ENCODE measurements at regions not wholly inside any gene's neighbourhood (a gene's known extent, or its start where the extent isn't known, plus 50 kb on each side); places are given as distances from the start of the nearest gene placed in this dataset.
A peak's percentile ranks its signal among the peaks of the same experiment; 100 is the strongest.

GRCh38 chr9:118163751-118164150 is 459.5 kb downstream of the TLR4 start:
- no peak overlapping the region for H3K4me2 ChIP-seq (ENCODE audit: low read length)
- no peaks in the 10 kb centered on the region for H3K36me3 ChIP-seq (ENCODE audit: insufficient read depth, low read length)
- no peak overlapping the region for H3K9ac ChIP-seq (ENCODE audit: low read length)
- no peaks in the 10 kb centered on the region for H3F3A ChIP-seq (ENCODE audit: insufficient read depth, low read length, poor library complexity, severe bottlenecking)
- no peak overlapping the region for H3K27ac ChIP-seq (ENCODE audit: low read length)
- no peaks in the 10 kb centered on the region for H4K20me1 ChIP-seq (ENCODE audit: insufficient read depth)
- H3K79me2 ChIP-seq (replicated peaks; ENCODE audit: insufficient read depth, low read length) = no peaks in the 10 kb centered on the region
- H3K9me2 ChIP-seq (ENCODE audit: insufficient read depth, low read length) = no peaks in the 10 kb centered on the region
- no peak overlapping the region for H2AFZ ChIP-seq (ENCODE audit: low read depth, low read length)
- H3K4me3 ChIP-seq (ENCODE audit: low read length) = no peak overlapping the region
- H3K27me3 ChIP-seq (ENCODE audit: insufficient read depth, low read depth, low read length) = no peaks in the 10 kb centered on the region
- TF ChIP-seq TAF1 (IDR thresholded peaks at IDR 0.05; ENCODE audit: low read depth) = no peak
- no peak for TF ChIP-seq POLR2AphosphoS5 (IDR thresholded peaks at IDR 0.05)
- TF ChIP-seq EP300 (conservative IDR thresholded peaks at IDR 0.05; ENCODE audit: poor library complexity, severe bottlenecking) = no peak
- TF ChIP-seq, protein P1, sequence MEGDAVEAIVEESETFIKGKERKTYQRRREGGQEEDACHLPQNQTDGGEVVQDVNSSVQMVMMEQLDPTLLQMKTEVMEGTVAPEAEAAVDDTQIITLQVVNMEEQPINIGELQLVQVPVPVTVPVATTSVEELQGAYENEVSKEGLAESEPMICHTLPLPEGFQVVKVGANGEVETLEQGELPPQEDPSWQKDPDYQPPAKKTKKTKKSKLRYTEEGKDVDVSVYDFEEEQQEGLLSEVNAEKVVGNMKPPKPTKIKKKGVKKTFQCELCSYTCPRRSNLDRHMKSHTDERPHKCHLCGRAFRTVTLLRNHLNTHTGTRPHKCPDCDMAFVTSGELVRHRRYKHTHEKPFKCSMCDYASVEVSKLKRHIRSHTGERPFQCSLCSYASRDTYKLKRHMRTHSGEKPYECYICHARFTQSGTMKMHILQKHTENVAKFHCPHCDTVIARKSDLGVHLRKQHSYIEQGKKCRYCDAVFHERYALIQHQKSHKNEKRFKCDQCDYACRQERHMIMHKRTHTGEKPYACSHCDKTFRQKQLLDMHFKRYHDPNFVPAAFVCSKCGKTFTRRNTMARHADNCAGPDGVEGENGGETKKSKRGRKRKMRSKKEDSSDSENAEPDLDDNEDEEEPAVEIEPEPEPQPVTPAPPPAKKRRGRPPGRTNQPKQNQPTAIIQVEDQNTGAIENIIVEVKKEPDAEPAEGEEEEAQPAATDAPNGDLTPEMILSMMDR (IDR thresholded peaks at IDR 0.05; ENCODE audit: poor library complexity, severe bottlenecking) = no peak
- no peak for TF ChIP-seq MXI1 (conservative IDR thresholded peaks at IDR 0.05; ENCODE audit: poor library complexity, severe bottlenecking)
- no peak for TF ChIP-seq EZH2 (IDR thresholded peaks at IDR 0.05; ENCODE audit: borderline replicate concordance, insufficient read depth, low read length, poor library complexity, severe bottlenecking)
- TF ChIP-seq, protein P2, sequence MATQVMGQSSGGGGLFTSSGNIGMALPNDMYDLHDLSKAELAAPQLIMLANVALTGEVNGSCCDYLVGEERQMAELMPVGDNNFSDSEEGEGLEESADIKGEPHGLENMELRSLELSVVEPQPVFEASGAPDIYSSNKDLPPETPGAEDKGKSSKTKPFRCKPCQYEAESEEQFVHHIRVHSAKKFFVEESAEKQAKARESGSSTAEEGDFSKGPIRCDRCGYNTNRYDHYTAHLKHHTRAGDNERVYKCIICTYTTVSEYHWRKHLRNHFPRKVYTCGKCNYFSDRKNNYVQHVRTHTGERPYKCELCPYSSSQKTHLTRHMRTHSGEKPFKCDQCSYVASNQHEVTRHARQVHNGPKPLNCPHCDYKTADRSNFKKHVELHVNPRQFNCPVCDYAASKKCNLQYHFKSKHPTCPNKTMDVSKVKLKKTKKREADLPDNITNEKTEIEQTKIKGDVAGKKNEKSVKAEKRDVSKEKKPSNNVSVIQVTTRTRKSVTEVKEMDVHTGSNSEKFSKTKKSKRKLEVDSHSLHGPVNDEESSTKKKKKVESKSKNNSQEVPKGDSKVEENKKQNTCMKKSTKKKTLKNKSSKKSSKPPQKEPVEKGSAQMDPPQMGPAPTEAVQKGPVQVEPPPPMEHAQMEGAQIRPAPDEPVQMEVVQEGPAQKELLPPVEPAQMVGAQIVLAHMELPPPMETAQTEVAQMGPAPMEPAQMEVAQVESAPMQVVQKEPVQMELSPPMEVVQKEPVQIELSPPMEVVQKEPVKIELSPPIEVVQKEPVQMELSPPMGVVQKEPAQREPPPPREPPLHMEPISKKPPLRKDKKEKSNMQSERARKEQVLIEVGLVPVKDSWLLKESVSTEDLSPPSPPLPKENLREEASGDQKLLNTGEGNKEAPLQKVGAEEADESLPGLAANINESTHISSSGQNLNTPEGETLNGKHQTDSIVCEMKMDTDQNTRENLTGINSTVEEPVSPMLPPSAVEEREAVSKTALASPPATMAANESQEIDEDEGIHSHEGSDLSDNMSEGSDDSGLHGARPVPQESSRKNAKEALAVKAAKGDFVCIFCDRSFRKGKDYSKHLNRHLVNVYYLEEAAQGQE (IDR thresholded peaks at IDR 0.05; ENCODE audit: borderline replicate concordance) = no peak
- no peak for TF ChIP-seq SMC3 (conservative IDR thresholded peaks at IDR 0.05; ENCODE audit: poor library complexity)
- no peaks in the 10 kb centered on the region for H3K9me3 ChIP-seq (ENCODE audit: low read length)

DNA sequence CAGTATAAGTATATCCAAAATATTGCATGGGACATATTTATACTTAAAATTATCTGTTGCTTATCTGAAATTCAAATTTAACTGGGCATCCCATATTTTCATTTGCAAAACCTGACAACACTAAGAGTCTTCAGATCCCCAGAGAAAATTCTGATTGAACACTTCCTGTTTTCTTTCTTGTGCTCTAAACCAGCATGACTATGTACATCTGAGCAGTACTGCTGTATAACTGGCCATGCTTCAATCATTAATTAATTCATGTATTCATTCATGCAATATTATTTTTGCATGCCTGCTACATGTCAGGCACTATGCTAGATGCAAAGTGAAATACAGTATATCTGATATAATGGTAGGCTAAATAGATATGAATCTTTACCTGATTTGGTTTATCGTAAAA is 461.2 kb downstream of the TLR4 start:
- H3K27me3 ChIP-seq (ENCODE audit: insufficient read depth, low read depth, low read length) = no peaks in the 10 kb centered on the region
- no peaks in the 10 kb centered on the region for H3F3A ChIP-seq (ENCODE audit: insufficient read depth, low read length, poor library complexity, severe bottlenecking)
- TF ChIP-seq, protein P2 (IDR thresholded peaks at IDR 0.05; ENCODE audit: borderline replicate concordance) = no peak
- TF ChIP-seq, protein P1 (IDR thresholded peaks at IDR 0.05; ENCODE audit: poor library complexity, severe bottlenecking) = no peak
- TF ChIP-seq RAD21 (conservative IDR thresholded peaks at IDR 0.05) (no peak), EZH2 (IDR thresholded peaks at IDR 0.05; ENCODE audit: borderline replicate concordance, insufficient read depth, low read length, poor library complexity, severe bottlenecking) (no peak), EP300 (conservative IDR thresholded peaks at IDR 0.05; ENCODE audit: poor library complexity, severe bottlenecking) (no peak), TAF1 (IDR thresholded peaks at IDR 0.05; ENCODE audit: low read depth) (no peak), MXI1 (conservative IDR thresholded peaks at IDR 0.05; ENCODE audit: poor library complexity, severe bottlenecking) (no peak), SMC3 (conservative IDR thresholded peaks at IDR 0.05; ENCODE audit: poor library complexity) (no peak), POLR2AphosphoS5 (IDR thresholded peaks at IDR 0.05) (no peak)

More for the DNA sequence above, 461.2 kb downstream of the TLR4 start:
- no peak overlapping the region for H3K4me3 ChIP-seq (ENCODE audit: low read length)
- peak overlapping the region; percentile 15 for H3K27ac ChIP-seq (ENCODE audit: low read length)
- H3K4me2 ChIP-seq (ENCODE audit: low read length) = no peak overlapping the region
- H2AFZ ChIP-seq (ENCODE audit: low read depth, low read length) = no peak overlapping the region
- no peaks in the 10 kb centered on the region for H3K36me3 ChIP-seq (ENCODE audit: insufficient read depth, low read length)
- no peaks in the 10 kb centered on the region for H3K9me3 ChIP-seq (ENCODE audit: low read length)
- H4K20me1 ChIP-seq (ENCODE audit: insufficient read depth) = no peaks in the 10 kb centered on the region
- no peak overlapping the region for H3K9ac ChIP-seq (ENCODE audit: low read length)
- H3K79me2 ChIP-seq (replicated peaks; ENCODE audit: insufficient read depth, low read length) = no peaks in the 10 kb centered on the region
- H3K9me2 ChIP-seq (ENCODE audit: insufficient read depth, low read length) = no peaks in the 10 kb centered on the region

Measured in neural cell (in vitro differentiated cells).